H1 (cell line): ENCODE measurements at regions not wholly inside any gene's neighbourhood (a gene's known extent, or its start where the extent isn't known, plus 50 kb on each side); places are given as distances from the start of the nearest gene placed in this dataset.

Experiments
- CEBPB ChIP-seq: IDR thresholded peaks from 2 replicates; pipeline ENCODE4 v1.6.1; 2012; ENCODE audit warnings: low read depth, low read length
- JUN ChIP-seq: IDR thresholded peaks from 2 replicates; pipeline ENCODE4 v1.6.1; 2011; ENCODE audit warnings: low read depth, mild to moderate bottlenecking, improper control_type of control experiment, low read length
- TF ChIP-seq, protein P1 (sequence below): fragments of 300-600 bp; sonication (generic); IDR thresholded peaks from 2 replicates; pipeline ENCODE4 v1.7.1; 2012; ENCODE audit warnings: low read length, moderate library complexity, mild to moderate bottlenecking, inconsistent platforms; ENCODE audit not compliant: insufficient replicate concordance

DNA sequence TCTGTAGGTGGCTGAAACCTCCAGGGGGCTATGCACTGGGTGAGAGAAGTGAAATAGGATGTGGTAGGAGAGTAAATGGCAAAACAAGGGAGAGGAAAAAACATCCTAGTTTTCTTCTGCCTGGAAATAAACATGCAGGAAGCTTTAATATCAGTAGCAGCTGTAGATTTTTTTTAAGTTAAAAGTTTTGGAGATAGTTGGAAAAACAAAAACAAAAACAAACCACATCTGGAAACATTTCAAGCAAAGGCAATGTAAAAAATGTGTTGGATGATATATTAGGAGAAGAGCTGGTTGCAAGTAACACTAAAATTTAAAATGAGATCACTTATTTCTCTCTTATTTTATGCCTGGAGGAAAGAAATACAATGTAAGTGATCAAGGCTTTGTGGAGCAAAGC, 388.0 kb downstream of the SPRY1 start (continued):
- TF ChIP-seq, protein P1, sequence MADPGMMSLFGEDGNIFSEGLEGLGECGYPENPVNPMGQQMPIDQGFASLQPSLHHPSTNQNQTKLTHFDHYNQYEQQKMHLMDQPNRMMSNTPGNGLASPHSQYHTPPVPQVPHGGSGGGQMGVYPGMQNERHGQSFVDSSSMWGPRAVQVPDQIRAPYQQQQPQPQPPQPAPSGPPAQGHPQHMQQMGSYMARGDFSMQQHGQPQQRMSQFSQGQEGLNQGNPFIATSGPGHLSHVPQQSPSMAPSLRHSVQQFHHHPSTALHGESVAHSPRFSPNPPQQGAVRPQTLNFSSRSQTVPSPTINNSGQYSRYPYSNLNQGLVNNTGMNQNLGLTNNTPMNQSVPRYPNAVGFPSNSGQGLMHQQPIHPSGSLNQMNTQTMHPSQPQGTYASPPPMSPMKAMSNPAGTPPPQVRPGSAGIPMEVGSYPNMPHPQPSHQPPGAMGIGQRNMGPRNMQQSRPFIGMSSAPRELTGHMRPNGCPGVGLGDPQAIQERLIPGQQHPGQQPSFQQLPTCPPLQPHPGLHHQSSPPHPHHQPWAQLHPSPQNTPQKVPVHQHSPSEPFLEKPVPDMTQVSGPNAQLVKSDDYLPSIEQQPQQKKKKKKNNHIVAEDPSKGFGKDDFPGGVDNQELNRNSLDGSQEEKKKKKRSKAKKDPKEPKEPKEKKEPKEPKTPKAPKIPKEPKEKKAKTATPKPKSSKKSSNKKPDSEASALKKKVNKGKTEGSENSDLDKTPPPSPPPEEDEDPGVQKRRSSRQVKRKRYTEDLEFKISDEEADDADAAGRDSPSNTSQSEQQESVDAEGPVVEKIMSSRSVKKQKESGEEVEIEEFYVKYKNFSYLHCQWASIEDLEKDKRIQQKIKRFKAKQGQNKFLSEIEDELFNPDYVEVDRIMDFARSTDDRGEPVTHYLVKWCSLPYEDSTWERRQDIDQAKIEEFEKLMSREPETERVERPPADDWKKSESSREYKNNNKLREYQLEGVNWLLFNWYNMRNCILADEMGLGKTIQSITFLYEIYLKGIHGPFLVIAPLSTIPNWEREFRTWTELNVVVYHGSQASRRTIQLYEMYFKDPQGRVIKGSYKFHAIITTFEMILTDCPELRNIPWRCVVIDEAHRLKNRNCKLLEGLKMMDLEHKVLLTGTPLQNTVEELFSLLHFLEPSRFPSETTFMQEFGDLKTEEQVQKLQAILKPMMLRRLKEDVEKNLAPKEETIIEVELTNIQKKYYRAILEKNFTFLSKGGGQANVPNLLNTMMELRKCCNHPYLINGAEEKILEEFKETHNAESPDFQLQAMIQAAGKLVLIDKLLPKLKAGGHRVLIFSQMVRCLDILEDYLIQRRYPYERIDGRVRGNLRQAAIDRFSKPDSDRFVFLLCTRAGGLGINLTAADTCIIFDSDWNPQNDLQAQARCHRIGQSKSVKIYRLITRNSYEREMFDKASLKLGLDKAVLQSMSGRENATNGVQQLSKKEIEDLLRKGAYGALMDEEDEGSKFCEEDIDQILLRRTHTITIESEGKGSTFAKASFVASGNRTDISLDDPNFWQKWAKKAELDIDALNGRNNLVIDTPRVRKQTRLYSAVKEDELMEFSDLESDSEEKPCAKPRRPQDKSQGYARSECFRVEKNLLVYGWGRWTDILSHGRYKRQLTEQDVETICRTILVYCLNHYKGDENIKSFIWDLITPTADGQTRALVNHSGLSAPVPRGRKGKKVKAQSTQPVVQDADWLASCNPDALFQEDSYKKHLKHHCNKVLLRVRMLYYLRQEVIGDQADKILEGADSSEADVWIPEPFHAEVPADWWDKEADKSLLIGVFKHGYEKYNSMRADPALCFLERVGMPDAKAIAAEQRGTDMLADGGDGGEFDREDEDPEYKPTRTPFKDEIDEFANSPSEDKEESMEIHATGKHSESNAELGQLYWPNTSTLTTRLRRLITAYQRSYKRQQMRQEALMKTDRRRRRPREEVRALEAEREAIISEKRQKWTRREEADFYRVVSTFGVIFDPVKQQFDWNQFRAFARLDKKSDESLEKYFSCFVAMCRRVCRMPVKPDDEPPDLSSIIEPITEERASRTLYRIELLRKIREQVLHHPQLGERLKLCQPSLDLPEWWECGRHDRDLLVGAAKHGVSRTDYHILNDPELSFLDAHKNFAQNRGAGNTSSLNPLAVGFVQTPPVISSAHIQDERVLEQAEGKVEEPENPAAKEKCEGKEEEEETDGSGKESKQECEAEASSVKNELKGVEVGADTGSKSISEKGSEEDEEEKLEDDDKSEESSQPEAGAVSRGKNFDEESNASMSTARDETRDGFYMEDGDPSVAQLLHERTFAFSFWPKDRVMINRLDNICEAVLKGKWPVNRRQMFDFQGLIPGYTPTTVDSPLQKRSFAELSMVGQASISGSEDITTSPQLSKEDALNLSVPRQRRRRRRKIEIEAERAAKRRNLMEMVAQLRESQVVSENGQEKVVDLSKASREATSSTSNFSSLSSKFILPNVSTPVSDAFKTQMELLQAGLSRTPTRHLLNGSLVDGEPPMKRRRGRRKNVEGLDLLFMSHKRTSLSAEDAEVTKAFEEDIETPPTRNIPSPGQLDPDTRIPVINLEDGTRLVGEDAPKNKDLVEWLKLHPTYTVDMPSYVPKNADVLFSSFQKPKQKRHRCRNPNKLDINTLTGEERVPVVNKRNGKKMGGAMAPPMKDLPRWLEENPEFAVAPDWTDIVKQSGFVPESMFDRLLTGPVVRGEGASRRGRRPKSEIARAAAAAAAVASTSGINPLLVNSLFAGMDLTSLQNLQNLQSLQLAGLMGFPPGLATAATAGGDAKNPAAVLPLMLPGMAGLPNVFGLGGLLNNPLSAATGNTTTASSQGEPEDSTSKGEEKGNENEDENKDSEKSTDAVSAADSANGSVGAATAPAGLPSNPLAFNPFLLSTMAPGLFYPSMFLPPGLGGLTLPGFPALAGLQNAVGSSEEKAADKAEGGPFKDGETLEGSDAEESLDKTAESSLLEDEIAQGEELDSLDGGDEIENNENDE, result no peak
- TF ChIP-seq JUN, result no peak
- TF ChIP-seq CEBPB, result no peak
